Common myeloid progenitor, CD34-positive (primary cell): ENCODE measurements at regions not wholly inside any gene's neighbourhood (a gene's known extent, or its start where the extent isn't known, plus 50 kb on each side); places are given as distances from the start of the nearest gene placed in this dataset.

ENCODE experiments used
- CTCF ChIA-PET: fragments of 350-600 bp; sonication (Branson Sonifier 250); formaldehyde crosslinking; loops from one replicate; lab custom pipeline; 2021; ENCODE audit warnings: antibody characterized with exemption; lab: Charles Lee
- POLR2A ChIA-PET: fragments of 350-600 bp; sonication (Branson Sonifier 250); formaldehyde crosslinking; loops from one replicate; lab custom pipeline; 2021; ENCODE audit warnings: antibody characterized with exemption; lab: Charles Lee
- DNase-seq, 3 donors: peaks; one replicate each; pipeline versions ENCODE4 v3.0.0 to v3.0.0-alpha.2; 2013
- H3K27ac ChIP-seq, 2 experiments: 1 replicate in 1 of 2; 2 replicates in 1 of 2; pipeline ENCODE4 v1.7.0; 2013; ENCODE audit warnings: inconsistent platforms in 2 of 2, low read length in 2 of 2, mild to moderate bottlenecking in 2 of 2, low read depth in 1 of 2, moderate library complexity in 1 of 2; ENCODE audit not compliant: severe bottlenecking in 2 of 2, insufficient read depth in 1 of 2, poor library complexity in 1 of 2
- H3K27me3 ChIP-seq, 5 experiments: replicated peaks in 2 of 5; 1 replicate in 3 of 5; 2 replicates in 2 of 5; pipeline versions ENCODE4 v1.6.1 to v1.7.0; 2013; ENCODE audit warnings: low read length in 4 of 5, mild to moderate bottlenecking in 2 of 5, moderate library complexity in 2 of 5, inconsistent platforms in 1 of 5; ENCODE audit not compliant: insufficient read depth in 5 of 5, control insufficient read depth in 4 of 5
- H3K36me3 ChIP-seq, 4 experiments: 1 replicate in 2 of 4; 2 replicates in 2 of 4; pipeline versions ENCODE4 v1.6.1 to v1.7.0; 2013; ENCODE audit warnings: low read length in 3 of 4, control low read depth in 1 of 4, mild to moderate bottlenecking in 1 of 4; ENCODE audit not compliant: control insufficient read depth in 4 of 4, insufficient read depth in 4 of 4
- H3K4me1 ChIP-seq, 4 experiments: 1 replicate in 3 of 4; 2 replicates in 1 of 4; pipeline versions ENCODE4 v1.6.1 to v1.7.1; 2013; ENCODE audit warnings: low read length in 3 of 4, mild to moderate bottlenecking in 3 of 4, control low read depth in 1 of 4, inconsistent platforms in 1 of 4, moderate library complexity in 1 of 4; ENCODE audit not compliant: control insufficient read depth in 4 of 4, insufficient read depth in 4 of 4; ENCODE audit errors: control extremely low read depth in 1 of 4
- H3K4me3 ChIP-seq, 7 experiments: 1 replicate in 4 of 7; 2 replicates in 3 of 7; pipeline versions ENCODE4 v1.5.1 to v1.7.0; 2013; ENCODE audit warnings: mild to moderate bottlenecking in 7 of 7, low read length in 6 of 7, moderate library complexity in 6 of 7, inconsistent platforms in 2 of 7, low read depth in 2 of 7, control low read depth in 1 of 7; ENCODE audit not compliant: insufficient read depth in 4 of 7, control insufficient read depth in 1 of 7; ENCODE audit errors: extremely low read depth in 1 of 7
- H3K9me3 ChIP-seq, 5 experiments: 1 replicate in 4 of 5; 2 replicates in 1 of 5; pipeline versions ENCODE4 v1.6.1 to v1.7.1; 2013; ENCODE audit warnings: low read length in 4 of 5, mild to moderate bottlenecking in 2 of 5, inconsistent platforms in 1 of 5, low read depth in 1 of 5, moderate library complexity in 1 of 5; ENCODE audit not compliant: control insufficient read depth in 4 of 5, insufficient read depth in 2 of 5; ENCODE audit errors: control extremely low read depth in 1 of 5
- WGBS: methylation state at CpG from one replicate; pipeline ENCODE4 v1.1.5; 2013; ENCODE audit not compliant: insufficient coverage; 5-methylcytosine and 5-hydroxymethylcytosine counted together

DNA sequence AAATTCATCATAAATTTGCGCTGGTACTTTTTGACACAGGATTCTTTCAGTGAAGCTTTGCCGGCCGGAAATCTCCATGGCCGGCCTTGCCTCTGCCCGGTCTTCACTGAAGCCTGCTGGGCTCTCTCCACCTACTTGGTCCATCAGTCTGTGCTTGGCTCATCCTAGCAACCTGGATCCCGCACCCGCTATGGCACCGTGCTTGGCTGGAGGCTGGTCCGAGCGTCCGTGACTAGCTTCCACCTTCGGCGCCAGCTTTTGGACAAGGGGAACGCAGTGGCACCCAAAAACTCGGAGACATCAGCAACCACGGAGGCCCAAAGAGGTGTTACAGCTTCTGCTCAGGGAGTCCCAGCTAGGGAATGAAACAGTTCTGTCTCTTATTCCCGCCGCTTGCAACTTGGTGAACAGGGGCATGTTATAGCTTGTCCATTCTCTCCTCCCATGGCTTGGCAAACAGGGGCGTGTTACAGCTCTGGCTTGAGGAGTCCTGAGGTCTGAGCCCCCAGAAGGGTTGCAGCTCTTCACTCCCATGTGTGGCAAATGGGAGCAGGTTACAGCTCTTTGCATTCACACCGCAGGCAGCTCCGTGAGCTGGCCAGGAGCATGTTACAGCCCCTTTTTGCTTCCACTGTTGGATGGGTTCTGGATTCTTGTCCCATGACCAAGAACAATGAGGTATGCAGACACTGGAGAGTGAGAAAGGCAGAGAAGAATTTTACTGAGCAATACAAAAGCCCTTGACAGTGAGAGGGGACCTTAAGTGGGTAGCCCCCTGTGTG is 204.2 kb downstream of the DIPK2A start:
- Histone ChIP-seq H3K36me3 (no peaks in the 10 kb centered on the region), H3K27ac (no peak overlapping the region), H3K4me3 (no peak overlapping the region), H3K4me1 (no peaks in the 10 kb centered on the region), H3K9me3 (no peaks in the 10 kb centered on the region), H3K27me3 (no peaks in the 10 kb centered on the region)
- ChIA-PET POLR2A (no interaction called here), CTCF (interaction anchor here (1.0 kb wide), 1 partner anchor 9 kb away, joined by 4 read pairs; no protein-coding TSS in a partner anchor)
- DNase-seq, result no peak
- WGBS, result 98% methylated on average over 21 of the region's 21 CpGs

DNA sequence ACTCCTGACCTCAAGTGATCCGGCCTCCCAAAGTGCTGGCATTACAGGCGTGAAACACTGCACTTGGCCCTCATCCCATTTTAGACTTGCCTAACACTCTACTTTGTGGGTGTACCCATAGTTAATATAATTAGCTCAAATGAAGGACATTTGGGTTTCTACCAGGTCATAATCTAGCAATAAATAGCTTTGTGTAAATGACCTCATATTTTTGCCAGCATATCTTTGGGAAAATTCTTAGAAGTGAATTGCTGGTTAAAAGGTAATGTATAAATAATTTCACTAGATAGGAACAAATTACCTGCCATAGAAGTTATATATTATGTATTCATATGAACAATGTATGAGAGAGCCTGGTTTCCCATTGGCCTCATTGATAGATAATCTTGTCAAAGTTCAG is 206.0 kb downstream of the DIPK2A start:
- ChIA-PET CTCF (no interaction called here), POLR2A (no interaction called here)
- H3K27ac ChIP-seq, result no peak overlapping the region
- 100% methylated on average over 1 of the region's 2 CpGs for WGBS
- no peaks in the 10 kb centered on the region for H3K27me3 ChIP-seq
- no peaks in the 10 kb centered on the region for H3K36me3 ChIP-seq
- no peaks in the 10 kb centered on the region for H3K4me1 ChIP-seq
- no peaks in the 10 kb centered on the region for H3K9me3 ChIP-seq
- DNase-seq, result no peak
- no peak overlapping the region for H3K4me3 ChIP-seq

DNA sequence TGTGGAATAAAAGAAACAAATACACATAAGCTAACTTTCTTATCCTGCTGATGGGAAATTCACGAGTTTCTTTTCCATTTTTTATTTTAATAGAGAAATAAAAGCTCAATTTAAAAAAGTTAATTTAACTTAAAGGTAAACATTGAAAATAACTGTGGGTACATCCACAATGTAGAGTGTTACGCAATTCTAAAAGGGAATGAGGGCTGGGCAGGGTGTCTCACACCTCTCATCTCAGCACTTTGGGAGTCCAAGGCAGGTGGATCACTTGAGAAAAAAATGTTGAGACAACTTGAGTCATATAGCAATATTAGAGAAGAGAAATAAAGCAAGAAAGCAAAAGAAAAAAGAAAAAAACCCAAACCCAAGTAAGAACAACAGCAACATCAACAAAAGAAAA is 207.0 kb downstream of the DIPK2A start:
- WGBS, result 100% methylated on average over 1 of the region's 2 CpGs
- no peak overlapping the region for H3K27ac ChIP-seq
- H3K36me3 ChIP-seq, result no peaks in the 10 kb centered on the region
- CTCF ChIA-PET, result no interaction called here
- H3K9me3 ChIP-seq, result no peaks in the 10 kb centered on the region
- no peaks in the 10 kb centered on the region for H3K27me3 ChIP-seq
- POLR2A ChIA-PET, result no interaction called here
- DNase-seq, result no peak
- H3K4me1 ChIP-seq, result no peaks in the 10 kb centered on the region
- no peak overlapping the region for H3K4me3 ChIP-seq

- ChIA-PET POLR2A (no interaction called here), CTCF (no interaction called here)
- DNase-seq, result no peak
- Histone ChIP-seq H3K27ac (no peak overlapping the region), H3K9me3 (peaks cover 0 to 11% (median 0%) of the 10 kb centered on the region in 5 experiments), H3K4me3 (no peak overlapping the region), H3K27me3 (no peaks in the 10 kb centered on the region), H3K4me1 (no peaks in the 10 kb centered on the region), H3K36me3 (no peaks in the 10 kb centered on the region)
- no CpG with 5 or more reads among the region's 2 CpGs for WGBS
Observed at GRCh38 chr3:144181062-144181461, 209.4 kb downstream of the DIPK2A start.

DNA sequence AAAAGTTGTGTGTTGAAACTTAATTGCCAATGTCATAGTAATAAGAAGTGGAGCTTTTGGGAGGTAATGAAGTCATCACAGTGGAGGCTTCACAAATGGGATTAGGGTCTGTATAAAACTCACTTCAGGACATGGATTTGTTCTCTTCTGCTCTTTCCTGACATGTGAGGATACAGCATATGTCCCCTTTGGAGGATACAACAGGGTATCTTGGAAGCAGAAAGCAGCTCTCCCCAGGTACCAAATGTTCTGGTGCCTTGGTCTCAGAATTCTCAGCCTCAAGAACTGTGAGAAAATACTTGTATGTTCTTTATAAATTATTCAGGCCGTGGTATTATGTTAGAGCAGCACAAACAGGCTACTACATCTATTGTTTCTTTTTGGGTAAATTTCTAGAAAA is 210.9 kb downstream of the DIPK2A start:
- DNase-seq, result no peak
- no peak overlapping the region for H3K27ac ChIP-seq
- ChIA-PET POLR2A (no interaction called here), CTCF (interaction anchor here (1.2 kb wide), 1 partner anchor 14 kb away, joined by 3 read pairs; no protein-coding TSS in a partner anchor)
- H3K27me3 ChIP-seq, result no peaks in the 10 kb centered on the region
- WGBS, result no CpG with 5 or more reads among the region's 1 CpG
- no peak overlapping the region for H3K4me3 ChIP-seq
- H3K4me1 ChIP-seq, result peaks cover 0 to under 1% (median 0%) of the 10 kb centered on the region in 4 experiments
- peaks cover 0 to 13% (median 0%) of the 10 kb centered on the region in 5 experiments for H3K9me3 ChIP-seq
- no peaks in the 10 kb centered on the region for H3K36me3 ChIP-seq

DNA sequence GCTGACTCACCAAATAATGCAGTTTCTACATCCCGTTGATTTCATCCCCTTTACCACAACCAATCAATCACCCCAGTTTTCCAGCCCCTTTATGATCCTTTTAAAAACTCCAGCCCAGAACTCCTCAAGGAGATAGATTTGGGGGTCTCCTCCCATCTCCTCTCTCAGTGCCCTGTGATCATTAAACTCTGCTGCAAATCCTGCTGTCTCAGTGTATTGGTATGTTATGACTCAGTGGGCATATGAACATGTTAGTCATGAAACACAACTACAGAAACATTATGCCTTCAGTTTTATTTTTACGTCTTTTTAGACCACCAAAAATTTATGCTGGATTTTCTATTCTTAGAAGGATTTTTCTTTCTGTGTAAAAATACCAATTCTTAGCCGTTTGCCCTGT is 213.7 kb downstream of the DIPK2A start:
- ChIA-PET POLR2A (no interaction called here), CTCF (interaction anchor here (0.7 to 0.8 kb wide), 2 partner anchors 9 to 210 kb away, joined by 3 to 4 read pairs; no protein-coding TSS in a partner anchor)
- Histone ChIP-seq H3K4me3 (no peak overlapping the region), H3K4me1 (peaks cover 0 to 13% (median 0%) of the 10 kb centered on the region in 4 experiments), H3K27me3 (no peaks in the 10 kb centered on the region), H3K27ac (no peak overlapping the region), H3K9me3 (peaks cover 0 to 13% (median 0%) of the 10 kb centered on the region in 5 experiments), H3K36me3 (no peaks in the 10 kb centered on the region)
- WGBS, result 100% methylated on average over 2 of the region's 3 CpGs
- no peak for DNase-seq

DNA sequence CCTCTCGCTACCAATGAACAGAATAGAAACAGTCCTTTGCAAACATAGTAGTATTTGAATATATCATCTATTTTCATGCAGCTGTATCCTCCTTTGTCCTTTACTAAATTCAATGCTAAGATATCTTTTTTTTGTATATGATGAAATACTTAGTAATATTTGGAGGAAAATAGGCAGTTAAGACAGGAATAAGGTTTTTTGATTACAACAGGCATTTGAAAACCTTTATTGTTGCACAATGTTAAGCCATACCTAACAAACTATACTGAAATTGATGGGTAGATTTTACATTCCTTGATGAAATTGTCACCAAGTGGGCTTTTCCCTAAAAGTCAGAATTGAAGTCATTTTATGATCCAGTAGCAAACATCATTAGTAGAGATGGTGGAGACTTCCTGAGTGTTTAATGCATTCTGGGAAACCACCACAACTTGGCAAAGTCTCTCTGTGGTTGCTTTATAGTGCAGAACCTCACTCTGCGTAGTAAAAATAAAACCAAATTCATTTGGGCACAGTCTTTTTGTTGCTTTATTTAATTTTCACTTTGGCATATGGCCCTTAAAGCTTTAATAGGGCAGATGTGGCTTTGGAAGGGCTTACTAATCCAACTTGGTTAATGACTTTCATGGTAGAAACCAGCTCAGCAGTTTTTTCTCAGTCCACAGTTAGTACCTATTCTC is 216.0 kb downstream of the DIPK2A start:
- no CpG with 5 or more reads among the region's 2 CpGs for WGBS
- Histone ChIP-seq H3K36me3 (no peaks in the 10 kb centered on the region), H3K4me3 (no peak overlapping the region), H3K27ac (no peak overlapping the region), H3K27me3 (no peaks in the 10 kb centered on the region), H3K4me1 (peaks cover 0 to 13% (median 0%) of the 10 kb centered on the region in 4 experiments), H3K9me3 (peaks cover 0 to 15% (median 0%) of the 10 kb centered on the region in 5 experiments)
- ChIA-PET CTCF (no interaction called here), POLR2A (no interaction called here)
- DNase-seq, result peak in 1 of 3 donors; percentile 1
